Choroid plexus epithelial cell (primary cell): ENCODE measurements at regions not wholly inside any gene's neighbourhood (a gene's known extent, or its start where the extent isn't known, plus 50 kb on each side); places are given as distances from the start of the nearest gene placed in this dataset.

ENCODE experiments used
- DNase-seq: peaks from one replicate; pipeline ENCODE4 v3.0.0-alpha.2; 2010; ENCODE audit warnings: low read depth
- H3K4me3 ChIP-seq: 2 replicates; pipeline ENCODE4 v1.5.1; 2011; ENCODE audit warnings: low read depth, mild to moderate bottlenecking, control low read depth, low read length, moderate library complexity
- TF ChIP-seq, protein P1 (sequence below): conservative IDR thresholded peaks from 2 replicates; pipeline ENCODE4 v1.5.1; 2011; ENCODE audit warnings: low read depth, mild to moderate bottlenecking, control low read depth, inconsistent platforms, low read length, moderate library complexity

DNA sequence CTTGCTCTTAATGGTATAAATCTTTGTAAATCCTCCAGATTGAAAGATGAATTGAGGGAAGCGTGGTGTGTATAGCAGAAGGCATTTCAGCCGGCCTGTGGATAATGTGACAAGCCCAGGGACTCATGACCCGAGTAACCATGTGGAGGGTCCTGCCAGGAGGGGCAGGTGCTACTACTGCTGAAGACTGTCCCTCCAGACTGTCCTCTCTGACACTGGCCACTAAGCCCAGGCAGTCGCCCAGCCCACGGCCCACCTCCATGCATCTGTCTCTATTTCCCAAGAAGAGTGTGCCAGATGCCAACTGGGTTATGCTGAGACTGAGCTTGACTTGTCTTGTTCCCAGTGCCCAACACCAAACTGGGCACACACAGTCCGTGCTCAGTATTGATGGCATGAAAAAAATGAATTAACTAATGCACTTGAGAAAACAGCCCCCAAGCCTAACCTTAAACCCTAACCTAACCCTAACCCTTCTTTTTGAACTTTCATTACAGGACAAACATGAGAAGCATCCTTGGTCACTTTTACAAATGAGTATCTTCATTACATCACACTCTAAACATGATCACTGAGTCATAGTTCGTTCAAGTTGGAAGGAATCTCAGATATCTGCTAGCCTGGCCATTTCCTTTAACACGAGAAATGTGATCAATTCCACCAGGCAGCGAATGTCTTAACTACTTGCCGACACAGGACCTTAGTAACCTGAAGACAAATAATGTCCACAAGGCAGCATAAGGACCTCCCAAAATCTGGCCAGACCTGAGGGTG is 182.2 kb upstream of the RREB1 start:
- peak; percentile 51 for DNase-seq
- TF ChIP-seq, protein P1, sequence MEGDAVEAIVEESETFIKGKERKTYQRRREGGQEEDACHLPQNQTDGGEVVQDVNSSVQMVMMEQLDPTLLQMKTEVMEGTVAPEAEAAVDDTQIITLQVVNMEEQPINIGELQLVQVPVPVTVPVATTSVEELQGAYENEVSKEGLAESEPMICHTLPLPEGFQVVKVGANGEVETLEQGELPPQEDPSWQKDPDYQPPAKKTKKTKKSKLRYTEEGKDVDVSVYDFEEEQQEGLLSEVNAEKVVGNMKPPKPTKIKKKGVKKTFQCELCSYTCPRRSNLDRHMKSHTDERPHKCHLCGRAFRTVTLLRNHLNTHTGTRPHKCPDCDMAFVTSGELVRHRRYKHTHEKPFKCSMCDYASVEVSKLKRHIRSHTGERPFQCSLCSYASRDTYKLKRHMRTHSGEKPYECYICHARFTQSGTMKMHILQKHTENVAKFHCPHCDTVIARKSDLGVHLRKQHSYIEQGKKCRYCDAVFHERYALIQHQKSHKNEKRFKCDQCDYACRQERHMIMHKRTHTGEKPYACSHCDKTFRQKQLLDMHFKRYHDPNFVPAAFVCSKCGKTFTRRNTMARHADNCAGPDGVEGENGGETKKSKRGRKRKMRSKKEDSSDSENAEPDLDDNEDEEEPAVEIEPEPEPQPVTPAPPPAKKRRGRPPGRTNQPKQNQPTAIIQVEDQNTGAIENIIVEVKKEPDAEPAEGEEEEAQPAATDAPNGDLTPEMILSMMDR = no peak
- no peak overlapping the region for H3K4me3 ChIP-seq

DNA sequence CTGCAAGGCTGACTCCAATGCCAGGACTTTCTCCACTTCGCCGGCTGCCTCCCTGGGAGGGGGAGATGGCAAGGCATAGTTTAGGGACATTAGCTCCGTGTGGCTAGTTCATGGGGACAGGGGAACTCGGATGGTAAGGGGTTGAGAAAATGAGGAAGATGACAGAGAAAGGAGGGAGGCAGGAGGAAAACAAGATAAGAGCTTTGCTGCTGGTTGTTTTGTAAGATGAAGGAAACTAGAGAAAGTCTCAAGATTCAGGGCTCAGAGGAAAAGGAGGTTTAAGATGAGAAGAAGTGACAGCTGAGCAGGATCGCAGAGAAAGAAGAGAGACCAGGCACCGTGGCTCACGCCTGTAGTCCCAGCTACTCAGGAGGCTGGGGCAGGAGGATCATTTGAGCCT is 180.9 kb upstream of the RREB1 start:
- H3K4me3 ChIP-seq = no peak overlapping the region
- TF ChIP-seq, protein P1 = no peak
- DNase-seq = no peak

DNA sequence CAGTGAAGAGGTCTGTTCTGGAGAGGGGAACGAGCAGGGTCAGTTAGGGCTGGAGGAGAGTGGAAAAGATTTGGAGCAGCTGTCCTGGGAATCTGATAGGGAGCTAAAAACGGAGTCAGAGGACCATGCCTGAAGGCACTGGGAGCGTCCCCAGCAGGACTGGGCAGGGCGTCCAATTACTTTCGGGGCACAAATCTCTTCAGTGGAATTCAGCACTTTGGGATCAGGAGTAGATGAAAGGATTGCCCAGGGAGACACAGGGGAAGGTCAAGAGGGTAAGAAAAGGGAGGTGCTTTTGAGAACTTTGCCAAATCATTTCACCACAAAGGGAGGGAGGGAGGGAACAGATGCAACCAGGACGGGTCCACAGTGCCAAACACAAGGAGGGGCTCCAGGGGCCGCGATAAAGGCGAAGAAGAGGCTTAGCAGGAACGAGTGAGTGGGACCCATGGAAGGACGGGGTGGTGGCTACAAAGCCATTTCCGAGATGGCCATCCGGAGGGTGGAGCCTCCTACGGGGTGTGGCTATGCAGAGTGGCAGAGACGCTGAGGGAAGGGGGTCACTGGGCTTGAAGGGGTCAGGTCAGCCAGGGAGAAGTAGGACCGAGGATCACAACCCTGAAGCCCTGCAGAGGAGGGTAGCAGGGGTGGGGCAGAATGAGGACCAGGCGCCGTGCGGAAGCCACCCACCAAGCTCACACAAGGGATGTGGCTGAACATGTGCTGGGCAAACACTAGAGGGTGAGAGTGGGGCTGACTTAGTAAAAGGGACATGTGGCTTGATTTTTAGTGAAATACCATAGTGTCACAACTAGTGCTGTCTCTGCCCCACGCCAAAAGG is 180.0 kb upstream of the RREB1 start:
- TF ChIP-seq, protein P1 = no peak
- no peak for DNase-seq
- H3K4me3 ChIP-seq = peak overlapping the region; percentile 29

DNA sequence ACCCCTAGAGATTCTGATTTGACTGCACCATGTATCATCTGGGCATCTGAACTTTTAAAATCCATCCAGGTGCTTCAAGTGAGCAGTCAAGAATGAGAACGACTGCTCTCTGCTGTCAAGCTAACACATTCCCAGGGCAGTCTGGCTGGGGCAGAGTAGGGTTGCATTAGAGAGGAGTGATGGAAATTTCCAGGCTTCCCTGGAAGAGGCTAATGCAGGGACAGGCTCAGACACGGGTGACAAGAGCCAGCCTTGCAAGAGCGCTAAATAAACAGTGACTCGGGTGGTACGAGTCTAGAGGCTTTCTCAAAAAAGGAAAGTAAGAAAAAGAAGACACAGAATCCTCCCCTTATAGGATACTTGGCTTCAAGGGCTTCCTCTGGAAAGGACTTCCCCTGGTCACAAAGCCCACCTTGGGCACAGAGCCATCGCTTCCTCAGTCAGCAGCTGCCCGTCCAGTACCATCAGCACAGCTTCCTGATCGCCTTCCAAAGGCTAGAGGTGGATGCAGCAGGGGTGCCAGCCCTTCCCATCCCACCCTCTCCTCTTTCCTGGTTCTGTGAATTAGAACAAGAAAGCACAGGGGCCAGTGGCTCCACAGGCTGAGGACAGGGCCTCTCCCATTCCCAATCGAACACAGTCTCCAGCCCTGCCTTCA is 177.4 kb upstream of the RREB1 start:
- no peak for DNase-seq
- TF ChIP-seq, protein P1 = no peak
- H3K4me3 ChIP-seq = no peak overlapping the region

DNA sequence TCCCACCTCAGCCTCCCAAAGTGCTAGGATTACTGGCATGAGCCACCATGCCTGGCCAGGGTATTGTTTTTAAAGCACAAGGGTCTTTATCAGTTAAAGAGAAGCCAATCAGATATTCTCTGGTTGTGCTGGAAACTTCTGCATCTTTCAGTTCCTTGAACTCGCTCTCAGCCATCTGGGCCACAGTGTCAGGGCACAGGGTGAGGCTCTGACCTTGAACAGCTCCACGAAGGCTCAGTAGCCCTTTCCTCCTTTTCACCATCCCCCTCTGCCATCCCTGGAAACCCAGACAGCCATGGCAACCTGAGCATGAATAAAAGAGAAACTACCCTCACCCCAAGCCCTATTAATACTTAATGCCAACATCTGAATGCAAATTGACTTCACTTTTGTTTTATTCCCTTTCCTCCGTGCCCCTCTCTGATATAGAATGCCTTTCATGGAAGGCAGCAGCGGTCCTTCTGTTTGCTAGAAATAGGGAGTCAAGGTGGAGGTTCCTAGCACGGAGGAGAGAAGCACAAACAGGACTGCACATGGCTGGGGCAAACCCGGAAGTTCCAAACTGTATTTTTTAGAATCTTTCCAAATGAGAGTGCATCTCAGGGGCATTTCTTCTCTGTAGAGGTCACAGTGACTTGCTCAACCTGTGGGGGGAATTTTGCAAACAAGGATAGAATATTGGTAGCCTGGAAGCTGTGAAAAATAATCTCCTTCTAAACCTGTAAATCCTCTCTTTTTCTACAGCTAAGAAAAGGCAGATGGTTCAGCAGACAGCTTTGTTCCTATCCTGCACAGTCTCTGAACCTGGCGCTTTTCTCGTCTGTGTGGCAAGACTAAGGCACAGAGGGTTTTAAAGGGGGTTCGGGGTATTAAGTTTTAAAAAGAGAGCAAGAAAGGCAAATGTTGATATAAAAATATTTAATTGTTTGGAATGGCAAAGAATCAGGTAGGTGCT is 176.4 kb upstream of the RREB1 start:
- DNase-seq = no peak
- no peak overlapping the region for H3K4me3 ChIP-seq
- TF ChIP-seq, protein P1 = no peak

DNA sequence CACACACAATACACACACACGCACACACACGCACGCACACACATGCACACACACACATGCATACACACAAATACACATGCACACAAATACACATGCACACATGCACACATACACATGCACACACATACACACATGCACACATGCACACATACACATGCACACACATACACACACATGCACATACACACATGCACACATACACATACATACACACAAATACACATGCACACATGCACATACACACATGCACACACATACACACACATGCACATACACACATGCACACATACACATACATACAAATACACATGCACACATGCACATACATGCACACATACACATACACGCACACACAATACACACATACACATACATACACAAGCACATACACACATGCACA is 175.4 kb upstream of the RREB1 start:
- H3K4me3 ChIP-seq = no peak overlapping the region
- TF ChIP-seq, protein P1 = no peak
- no peak for DNase-seq
